ENCODE measurements at regions not wholly inside any gene's neighbourhood (a gene's known extent, or its start where the extent isn't known, plus 50 kb on each side); places are given as distances from the start of the nearest gene placed in this dataset.

DNA sequence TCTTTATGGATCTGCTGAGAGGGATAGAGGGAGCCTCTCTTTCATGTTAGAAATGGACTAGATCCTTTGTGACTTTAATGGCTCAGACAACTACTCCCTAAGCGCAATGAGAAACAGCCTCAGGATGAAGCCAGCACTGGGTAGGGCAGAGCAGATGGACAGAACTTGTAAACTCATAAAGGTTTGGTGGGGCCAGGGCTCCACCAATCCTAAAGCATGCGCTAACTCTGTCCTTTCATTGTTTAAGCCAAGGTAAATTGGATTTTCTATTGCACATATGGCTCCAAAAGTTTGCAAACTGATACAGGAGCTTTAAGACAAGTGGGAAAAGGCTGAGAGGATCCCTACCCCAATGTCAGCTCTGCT, 178.1 kb upstream of the MEOX2 start:
- Histone ChIP-seq H3K79me2 (ENCODE audit: low read length) (no peaks in the 10 kb centered on the region), H3K9me2 (replicated peaks; ENCODE audit: insufficient read depth, low read length) (no peaks in the 10 kb centered on the region), H3K27me3 (replicated peaks; ENCODE audit: insufficient read depth, low read length) (no peaks in the 10 kb centered on the region), H3K9me3 (replicated peaks; ENCODE audit: insufficient read depth, low read length) (no peaks in the 10 kb centered on the region), H3K4me3 (ENCODE audit: low read length) (no peak overlapping the region), H3F3A (ENCODE audit: insufficient read depth, low read length) (no peaks in the 10 kb centered on the region), H3K4me1 (ENCODE audit: low read length) (no peaks in the 10 kb centered on the region), H4K20me1 (ENCODE audit: insufficient read depth, low read length) (no peaks in the 10 kb centered on the region), H2AFZ (ENCODE audit: low read length) (no peak overlapping the region), H3K36me3 (replicated peaks; ENCODE audit: insufficient read depth, low read length) (no peaks in the 10 kb centered on the region), H3K27ac (ENCODE audit: low read length) (no peak overlapping the region), H3K4me2 (ENCODE audit: low read depth, low read length) (no peak overlapping the region), H3K9ac (ENCODE audit: low read length) (no peak overlapping the region)
- no peak for DNase-seq
- TF ChIP-seq EZH2 (optimal IDR thresholded peaks at IDR 0.05; ENCODE audit: low read depth, low read length) (no peak), EZH2phosphoT487 (IDR thresholded peaks at IDR 0.05; ENCODE audit: low read length) (no peak)
- TF ChIP-seq, protein P1, sequence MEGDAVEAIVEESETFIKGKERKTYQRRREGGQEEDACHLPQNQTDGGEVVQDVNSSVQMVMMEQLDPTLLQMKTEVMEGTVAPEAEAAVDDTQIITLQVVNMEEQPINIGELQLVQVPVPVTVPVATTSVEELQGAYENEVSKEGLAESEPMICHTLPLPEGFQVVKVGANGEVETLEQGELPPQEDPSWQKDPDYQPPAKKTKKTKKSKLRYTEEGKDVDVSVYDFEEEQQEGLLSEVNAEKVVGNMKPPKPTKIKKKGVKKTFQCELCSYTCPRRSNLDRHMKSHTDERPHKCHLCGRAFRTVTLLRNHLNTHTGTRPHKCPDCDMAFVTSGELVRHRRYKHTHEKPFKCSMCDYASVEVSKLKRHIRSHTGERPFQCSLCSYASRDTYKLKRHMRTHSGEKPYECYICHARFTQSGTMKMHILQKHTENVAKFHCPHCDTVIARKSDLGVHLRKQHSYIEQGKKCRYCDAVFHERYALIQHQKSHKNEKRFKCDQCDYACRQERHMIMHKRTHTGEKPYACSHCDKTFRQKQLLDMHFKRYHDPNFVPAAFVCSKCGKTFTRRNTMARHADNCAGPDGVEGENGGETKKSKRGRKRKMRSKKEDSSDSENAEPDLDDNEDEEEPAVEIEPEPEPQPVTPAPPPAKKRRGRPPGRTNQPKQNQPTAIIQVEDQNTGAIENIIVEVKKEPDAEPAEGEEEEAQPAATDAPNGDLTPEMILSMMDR (IDR thresholded peaks at IDR 0.05; ENCODE audit: low read length), result no peak

DNA sequence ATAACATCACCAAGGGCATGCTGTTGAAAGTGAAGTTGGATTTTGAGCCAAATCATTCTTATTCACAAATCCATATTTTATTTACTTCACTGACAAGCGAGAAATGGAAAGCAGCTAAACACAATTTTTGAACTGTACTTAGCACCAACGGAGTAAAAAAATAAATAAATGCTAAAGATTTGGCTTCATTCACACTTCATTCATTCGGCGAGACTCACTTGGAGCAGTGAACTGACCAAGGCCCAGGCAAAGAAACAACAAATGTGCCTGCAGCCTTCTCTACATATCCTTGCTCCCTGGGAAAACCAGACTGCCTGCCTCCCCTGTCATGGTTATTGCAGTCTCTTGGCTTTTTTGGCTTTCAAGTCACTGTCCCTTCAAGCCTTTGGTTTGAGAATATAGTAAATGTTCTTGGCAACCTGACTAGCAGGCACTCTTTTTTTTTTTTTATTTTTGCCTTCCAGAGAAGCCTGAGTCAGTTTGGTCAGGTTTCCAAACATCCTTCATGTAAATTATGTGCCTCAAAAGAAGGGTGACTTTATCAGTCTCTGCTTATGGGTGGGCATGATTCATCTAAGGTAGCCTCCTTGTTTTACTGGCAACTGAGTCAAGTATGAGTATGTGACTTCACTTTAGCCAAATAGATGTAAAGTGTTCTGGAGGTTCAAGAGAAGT, 177.6 kb upstream of the MEOX2 start:
- TF ChIP-seq EZH2phosphoT487 (IDR thresholded peaks at IDR 0.05; ENCODE audit: low read length) (no peak), EZH2 (optimal IDR thresholded peaks at IDR 0.05; ENCODE audit: low read depth, low read length) (no peak)
- TF ChIP-seq, protein P1 (IDR thresholded peaks at IDR 0.05; ENCODE audit: low read length), result no peak
- Histone ChIP-seq H3K9ac (ENCODE audit: low read length) (no peak overlapping the region), H4K20me1 (ENCODE audit: insufficient read depth, low read length) (no peaks in the 10 kb centered on the region), H3K9me2 (replicated peaks; ENCODE audit: insufficient read depth, low read length) (no peaks in the 10 kb centered on the region), H3K79me2 (ENCODE audit: low read length) (no peaks in the 10 kb centered on the region), H3K4me1 (ENCODE audit: low read length) (no peaks in the 10 kb centered on the region), H3K27me3 (replicated peaks; ENCODE audit: insufficient read depth, low read length) (no peaks in the 10 kb centered on the region), H3K27ac (ENCODE audit: low read length) (no peak overlapping the region), H3K4me3 (ENCODE audit: low read length) (no peak overlapping the region), H3K4me2 (ENCODE audit: low read depth, low read length) (no peak overlapping the region), H3K36me3 (replicated peaks; ENCODE audit: insufficient read depth, low read length) (no peaks in the 10 kb centered on the region), H2AFZ (ENCODE audit: low read length) (no peak overlapping the region), H3K9me3 (replicated peaks; ENCODE audit: insufficient read depth, low read length) (no peaks in the 10 kb centered on the region), H3F3A (ENCODE audit: insufficient read depth, low read length) (no peaks in the 10 kb centered on the region)
- no peak for DNase-seq

DNA sequence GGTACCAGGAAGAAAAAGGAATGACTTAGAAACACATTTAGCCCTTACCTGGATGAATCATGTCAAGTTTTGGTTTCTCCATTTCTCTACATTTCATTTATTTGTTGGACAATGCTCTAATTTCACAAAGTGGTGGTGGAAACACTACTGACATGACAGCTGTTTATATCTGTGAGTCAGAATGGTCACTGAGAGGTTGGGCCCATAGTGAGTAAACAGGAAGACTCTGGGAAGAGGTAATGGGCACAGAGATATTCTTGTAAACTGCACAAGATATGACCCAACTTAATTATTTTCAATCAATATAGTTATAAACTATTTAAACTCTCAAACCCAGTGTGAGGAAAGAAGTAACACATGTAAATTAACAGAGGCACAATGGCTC, 176.3 kb upstream of the MEOX2 start:
- Histone ChIP-seq H3K4me1 (ENCODE audit: low read length) (no peaks in the 10 kb centered on the region), H2AFZ (ENCODE audit: low read length) (no peak overlapping the region)
- no peak for TF ChIP-seq EZH2 (optimal IDR thresholded peaks at IDR 0.05; ENCODE audit: low read depth, low read length)
- TF ChIP-seq EZH2phosphoT487 (IDR thresholded peaks at IDR 0.05; ENCODE audit: low read length), result no peak
- TF ChIP-seq, protein P1 (IDR thresholded peaks at IDR 0.05; ENCODE audit: low read length), result no peak

More for the DNA sequence above, 176.3 kb upstream of the MEOX2 start:
- no peaks in the 10 kb centered on the region for H3K79me2 ChIP-seq (ENCODE audit: low read length)
- no peak overlapping the region for H3K4me2 ChIP-seq (ENCODE audit: low read depth, low read length)
- no peaks in the 10 kb centered on the region for H3K27me3 ChIP-seq (replicated peaks; ENCODE audit: insufficient read depth, low read length)
- no peak overlapping the region for H3K4me3 ChIP-seq (ENCODE audit: low read length)
- H3K27ac ChIP-seq (ENCODE audit: low read length), result no peak overlapping the region
- H4K20me1 ChIP-seq (ENCODE audit: insufficient read depth, low read length), result no peaks in the 10 kb centered on the region
- no peak for DNase-seq
- no peaks in the 10 kb centered on the region for H3K9me3 ChIP-seq (replicated peaks; ENCODE audit: insufficient read depth, low read length)
- no peaks in the 10 kb centered on the region for H3K36me3 ChIP-seq (replicated peaks; ENCODE audit: insufficient read depth, low read length)
- H3K9ac ChIP-seq (ENCODE audit: low read length), result no peak overlapping the region
- no peaks in the 10 kb centered on the region for H3K9me2 ChIP-seq (replicated peaks; ENCODE audit: insufficient read depth, low read length)
- H3F3A ChIP-seq (ENCODE audit: insufficient read depth, low read length), result no peaks in the 10 kb centered on the region

Measured in MM.1S (cell line).